Germinal center (tissue), 1 donor: ENCODE measurements at regions not wholly inside any gene's neighbourhood (a gene's known extent, or its start where the extent isn't known, plus 50 kb on each side); places are given as distances from the start of the nearest gene placed in this dataset.

Experiments used
- DNase-seq: peaks from one replicate; pipeline ENCODE4 v3.0.0; 2012; ENCODE audit warnings: mixed read lengths, low spot score

DNA sequence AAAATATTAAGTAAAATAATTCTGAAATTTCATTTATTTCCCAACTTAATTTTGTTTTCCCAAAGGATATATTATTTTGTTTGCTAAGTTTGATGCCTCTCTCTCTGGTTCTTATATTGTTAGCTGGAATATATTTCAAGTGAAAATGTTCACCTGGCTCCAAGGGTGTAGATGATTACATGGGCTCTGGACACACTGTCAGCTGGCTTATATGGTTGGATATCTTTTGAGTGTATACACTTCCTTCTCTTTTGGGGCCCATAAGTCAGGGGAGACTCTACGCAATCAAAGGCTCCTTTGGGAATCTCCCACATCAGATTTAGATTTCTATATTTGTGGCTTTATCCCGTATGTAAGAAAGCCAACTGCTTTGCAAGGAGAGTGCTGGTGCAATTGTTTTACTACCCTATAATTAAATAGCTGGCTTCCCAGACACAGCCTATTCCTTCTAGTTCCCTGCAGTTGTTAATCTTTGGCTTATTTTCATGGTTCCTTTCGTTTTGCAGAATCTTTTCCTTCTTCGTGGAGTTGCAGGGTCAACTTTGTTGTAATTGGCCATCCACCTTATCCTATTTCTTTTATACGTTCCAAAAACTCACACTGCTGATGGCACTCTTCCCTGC is 225.7 kb downstream of the DPH6 start:
- DNase-seq = no peak

DNA sequence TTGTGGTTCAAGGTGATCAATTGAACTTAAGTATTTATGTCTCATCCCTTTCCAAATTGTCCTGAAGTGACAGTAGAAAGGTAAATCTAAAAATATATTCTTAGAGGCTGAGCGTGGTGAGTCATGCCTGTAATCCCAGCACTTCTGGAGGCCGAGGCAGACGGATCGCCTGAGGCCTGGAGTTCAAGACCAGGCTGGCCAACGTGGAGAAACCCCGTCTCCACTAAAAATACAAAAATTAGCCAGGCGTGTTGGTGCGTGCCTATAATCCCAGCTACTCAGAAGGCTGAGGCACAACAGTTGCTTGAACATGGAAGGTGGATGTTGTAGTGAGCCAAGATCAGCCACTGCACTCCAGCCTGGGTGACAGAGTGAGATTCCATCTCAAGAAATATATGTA is 226.6 kb downstream of the DPH6 start:
- DNase-seq = no peak

DNA sequence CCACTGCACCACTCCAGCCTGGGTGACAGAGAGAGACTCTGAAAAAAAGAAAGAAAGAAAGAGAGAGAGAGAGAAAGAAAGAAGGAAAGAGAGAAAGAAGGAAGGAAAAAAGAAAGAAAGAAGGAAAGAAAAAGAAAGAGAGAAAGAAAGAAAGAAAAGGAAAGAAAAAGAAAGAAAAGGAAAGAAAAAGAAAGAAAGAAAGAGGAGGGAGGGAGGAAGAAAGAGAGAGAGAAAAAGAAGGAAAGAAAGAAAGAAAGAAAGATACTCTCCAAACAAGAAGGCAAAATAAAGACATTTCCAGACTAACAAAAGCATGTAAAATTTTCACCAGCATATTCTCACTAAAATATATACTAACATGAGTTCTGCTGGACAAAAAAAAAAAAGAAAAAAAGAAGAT is 228.7 kb downstream of the DPH6 start:
- DNase-seq = no peak

DNA sequence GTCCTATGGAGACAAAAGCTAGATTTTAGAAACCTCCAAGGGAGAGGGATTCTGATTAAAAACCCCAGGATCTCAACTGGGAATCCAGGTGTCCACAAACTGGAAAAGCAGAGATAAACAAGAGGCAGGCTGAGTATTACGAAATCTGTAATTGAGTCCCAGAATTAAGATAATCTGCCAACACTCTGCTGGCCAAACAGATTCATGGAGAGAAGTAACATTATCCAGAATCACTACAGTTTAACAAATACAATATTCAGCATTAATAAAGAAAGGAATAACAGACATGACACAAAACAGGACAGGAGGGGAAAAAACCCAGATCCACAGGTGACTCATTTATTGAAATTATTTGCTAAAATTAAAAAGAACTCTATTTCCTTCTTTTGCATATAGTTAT is 227.2 kb upstream of the NANOGP8 start:
- no peak for DNase-seq

DNA sequence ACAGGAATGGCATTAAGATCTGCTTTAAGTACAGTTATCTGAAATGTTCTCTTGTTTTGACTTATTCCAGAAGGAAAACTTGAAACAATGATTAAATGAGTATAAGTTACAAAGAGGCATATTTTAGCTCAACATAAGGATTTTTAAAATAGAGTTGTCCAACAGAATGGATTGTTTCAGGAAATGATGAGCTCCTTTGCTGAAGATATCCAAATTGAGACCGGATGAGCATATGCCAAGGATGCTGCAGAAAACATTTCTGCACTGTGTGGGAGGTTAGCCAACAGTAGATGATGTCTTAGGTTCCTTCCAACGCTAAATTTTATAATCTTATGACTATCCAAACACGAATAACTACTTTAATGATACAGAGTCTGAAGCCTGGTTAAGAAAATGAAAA is 226.5 kb upstream of the NANOGP8 start:
- DNase-seq = no peak

DNA sequence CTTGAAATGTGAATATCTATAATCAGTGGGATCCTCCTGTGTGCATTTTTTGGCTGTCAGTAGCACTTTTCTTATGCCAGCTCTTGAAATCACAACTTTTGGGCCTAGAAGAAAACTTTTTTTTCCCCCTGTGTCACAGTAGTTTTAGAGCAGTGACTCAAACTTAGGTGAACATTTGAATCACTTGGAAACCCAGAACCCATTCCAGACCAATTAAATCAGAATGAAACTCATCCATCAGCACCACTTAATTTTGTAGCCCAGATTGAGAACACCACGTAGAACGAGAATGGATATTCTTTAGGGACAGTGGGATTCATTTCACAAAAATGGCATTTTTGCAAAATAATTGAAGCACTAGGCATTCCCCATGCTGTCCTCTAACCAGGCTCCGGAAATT is 224.8 kb upstream of the NANOGP8 start:
- no peak for DNase-seq

DNA sequence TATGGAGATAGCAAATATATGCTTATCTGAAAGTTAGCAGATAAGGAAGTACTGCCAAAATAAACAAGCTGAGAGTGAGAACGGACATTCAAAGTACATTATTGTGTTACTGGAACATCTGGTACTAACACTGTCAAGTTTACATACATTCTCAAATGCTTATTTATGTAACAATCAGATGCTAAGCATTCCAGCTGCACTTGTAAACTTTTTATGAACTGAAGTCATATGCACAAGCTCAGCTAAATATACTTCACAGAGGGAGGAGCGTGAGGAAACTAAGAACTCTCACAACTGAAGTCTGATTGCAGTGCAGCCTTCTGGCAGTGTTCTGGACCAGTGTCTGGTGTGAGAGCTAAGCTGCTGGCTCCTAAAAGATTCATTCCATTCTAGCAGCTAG is 223.7 kb upstream of the NANOGP8 start:
- DNase-seq = no peak

DNA sequence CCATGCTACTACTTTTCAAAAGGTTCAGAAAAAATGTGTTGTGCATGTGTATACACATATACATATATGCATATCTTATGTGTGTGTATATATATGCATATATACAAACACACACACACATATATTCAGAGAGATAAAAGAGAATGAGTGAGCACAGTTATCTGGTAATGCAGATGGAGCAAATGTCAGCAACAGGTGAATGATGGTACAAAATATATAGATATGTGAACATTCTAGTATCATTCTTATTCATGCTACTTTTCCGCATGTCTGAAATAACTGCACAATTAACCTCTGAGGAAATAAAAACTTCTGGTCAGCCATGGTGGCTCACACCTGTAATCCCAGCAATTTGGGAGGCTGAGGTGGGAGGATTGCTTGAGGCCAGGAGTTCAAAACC is 222.6 kb upstream of the NANOGP8 start:
- DNase-seq = no peak

DNA sequence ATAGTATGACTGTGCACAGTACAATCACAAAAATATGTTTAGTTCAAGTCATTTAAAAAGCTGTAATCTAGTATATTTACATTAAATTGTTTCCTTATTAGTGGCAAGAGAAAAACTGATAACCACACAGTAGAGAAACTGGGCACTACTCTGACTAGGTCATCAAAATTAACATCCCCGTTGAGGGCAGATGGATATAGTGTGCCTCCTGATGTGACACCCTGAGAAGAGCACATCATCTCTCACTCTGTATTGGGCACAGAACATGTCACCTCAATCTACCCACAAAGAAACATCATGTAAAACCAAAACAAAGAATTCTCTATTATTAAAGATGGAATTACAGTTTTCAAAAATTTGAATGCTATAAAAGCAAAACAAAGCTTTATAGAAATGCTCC is 221.9 kb upstream of the NANOGP8 start:
- DNase-seq = no peak

DNA sequence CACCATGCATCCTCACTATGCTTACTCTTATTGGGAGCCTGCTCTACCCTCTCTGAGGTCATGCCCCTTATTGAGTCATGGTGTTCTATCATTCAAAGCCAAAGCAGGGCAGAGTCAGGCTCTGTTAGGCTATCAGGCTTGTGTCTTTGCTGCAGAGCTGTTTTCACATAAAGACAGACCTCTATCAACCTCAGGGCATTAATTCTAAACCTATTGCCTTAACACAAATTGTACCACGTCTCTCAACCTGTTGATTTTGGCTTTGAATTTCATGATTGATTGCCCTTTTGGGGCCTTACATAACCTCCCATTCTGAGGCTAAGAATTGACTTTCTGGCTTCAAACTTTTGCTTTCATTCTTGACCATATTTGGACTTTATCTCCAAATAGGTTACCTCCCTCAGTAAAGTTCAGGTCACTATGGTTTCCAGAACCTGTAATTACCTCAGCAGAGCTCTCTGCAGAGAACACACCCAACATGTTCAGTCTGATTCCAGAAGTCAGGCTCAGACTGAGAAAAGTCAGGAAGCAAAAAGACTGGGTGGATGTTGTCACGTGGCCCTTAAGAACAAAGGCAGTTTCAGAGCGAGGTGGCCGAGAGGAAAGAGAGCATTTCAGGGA is 221.4 kb upstream of the NANOGP8 start:
- no peak for DNase-seq

DNA sequence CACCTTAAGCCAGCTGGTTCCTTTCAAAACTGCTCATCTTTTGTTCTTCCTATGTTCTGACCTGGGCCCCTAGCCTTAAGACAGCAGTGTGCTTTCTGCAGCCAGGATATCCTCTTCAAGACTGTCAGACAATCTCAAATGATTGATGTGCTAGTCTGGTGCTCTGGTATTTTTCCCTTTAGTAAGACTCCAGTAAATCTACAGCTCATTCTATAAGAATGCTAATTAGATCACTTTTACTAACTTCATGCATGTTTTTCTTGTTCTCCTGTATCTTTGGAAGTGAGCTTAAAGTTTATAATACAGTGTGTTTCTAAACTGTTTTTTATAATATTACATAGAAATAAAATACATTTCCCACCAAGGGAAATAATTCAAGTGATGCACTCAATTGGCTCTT is 220.9 kb upstream of the NANOGP8 start:
- no peak for DNase-seq

DNA sequence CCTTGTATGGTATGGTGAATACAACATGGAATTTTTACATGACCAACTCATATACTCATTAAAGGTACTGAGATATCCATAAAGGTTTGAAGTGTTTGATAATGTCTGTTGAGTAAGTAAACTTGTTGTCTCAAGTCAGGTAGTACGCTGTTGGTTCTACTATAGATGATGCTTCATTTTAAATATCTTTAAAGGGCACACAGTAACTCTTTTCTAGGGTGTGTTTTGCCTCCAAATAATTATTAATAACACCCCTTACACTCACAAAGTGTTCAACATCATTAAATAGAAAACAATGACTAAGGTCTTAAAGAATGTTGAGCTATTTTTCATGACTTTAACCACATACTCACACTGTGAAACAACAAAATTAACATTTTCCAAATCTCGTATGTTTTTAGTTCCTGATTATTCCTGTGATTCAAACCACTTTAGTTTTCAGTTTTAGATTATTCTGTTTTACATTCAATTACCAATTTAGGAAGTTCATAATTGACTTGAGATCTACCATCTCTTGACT is 220.0 kb upstream of the NANOGP8 start:
- DNase-seq = no peak

DNA sequence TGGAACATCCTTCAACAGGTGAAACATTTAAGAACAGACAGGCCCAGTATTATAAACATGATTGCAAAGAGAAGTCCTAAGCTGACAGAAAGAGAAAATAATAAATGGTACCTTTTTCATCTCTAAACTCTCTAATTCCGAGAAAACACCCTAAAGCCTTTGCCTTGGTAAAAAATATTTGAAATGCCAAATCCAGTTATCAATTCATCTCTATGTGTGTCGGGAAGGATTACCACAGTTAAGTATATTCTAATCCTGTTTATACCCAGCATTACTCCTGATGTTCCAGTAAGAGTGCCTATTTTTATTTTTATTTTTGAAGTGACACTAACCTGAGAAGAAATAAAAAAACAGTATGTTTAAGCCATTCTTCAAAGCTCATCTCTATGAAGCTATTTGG is 219.3 kb upstream of the NANOGP8 start:
- DNase-seq = no peak

DNA sequence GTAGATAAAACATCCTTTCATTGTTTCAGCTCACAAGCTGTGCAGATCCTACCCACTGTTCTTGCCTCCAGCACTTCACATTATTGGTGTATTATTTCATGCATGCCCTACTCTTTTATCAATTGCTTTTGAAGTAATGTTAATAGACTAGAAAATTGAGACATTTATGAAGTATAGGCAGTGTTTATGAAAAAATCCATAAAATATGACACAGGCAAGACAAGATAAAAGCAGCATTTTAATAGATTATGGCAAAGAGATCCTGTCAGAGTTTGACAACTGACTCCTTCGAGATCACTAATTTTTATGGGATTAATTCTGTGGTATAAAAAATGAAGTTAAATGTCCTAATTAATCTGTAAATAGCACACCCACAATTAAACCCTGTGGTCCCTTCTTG is 217.2 kb upstream of the NANOGP8 start:
- no peak for DNase-seq

DNA sequence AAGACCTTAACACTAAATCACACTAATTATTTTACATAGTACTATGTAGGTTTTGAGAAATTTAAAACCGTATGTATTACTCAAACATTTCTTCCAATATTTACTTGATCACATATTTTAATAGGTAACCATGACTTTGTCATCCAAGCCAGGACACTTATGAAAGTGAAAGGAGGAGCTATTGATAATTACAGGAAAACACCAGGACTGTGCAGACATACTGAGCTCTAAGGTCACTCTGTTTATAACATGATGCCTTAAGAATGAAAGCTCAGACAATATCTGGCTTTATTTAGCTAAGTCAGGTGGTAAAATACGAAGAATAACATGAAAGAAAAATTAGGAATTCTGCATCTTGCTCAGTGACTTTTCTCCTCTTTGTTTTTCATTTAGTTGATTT is 216.0 kb upstream of the NANOGP8 start:
- DNase-seq = no peak

DNA sequence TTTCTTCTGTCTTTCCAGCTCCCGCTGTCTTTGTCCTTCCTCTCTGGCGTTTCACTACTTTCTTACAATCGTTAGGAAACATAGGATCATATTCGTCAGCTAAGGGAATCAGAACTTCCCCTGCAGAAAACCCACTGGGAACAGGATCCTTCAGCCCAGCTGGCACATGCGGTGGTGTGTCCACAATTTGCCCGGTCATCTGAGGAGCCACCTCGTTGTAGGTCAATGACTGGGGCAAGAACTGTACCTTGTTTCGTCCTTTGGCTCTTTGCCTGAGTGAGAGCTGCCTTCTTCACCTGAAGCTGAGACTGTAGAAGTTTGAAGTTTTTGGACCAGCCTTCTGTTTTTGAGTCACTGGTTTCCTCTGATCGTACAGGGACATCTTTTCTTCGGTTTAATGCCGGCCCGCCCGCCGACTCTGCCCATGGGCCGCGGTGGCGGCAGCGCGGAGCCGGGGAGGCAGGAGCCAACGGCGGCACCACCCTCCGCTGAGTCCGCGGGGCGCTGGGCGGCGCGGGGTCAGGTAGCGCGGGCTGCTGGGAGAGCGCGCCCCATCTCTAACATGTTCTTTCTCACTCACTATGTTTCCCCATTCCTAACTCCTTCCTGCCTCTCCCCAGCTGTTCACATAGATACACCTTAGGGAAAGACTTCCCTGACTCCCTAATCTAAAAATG is 214.1 kb upstream of the NANOGP8 start:
- DNase-seq = no peak

DNA sequence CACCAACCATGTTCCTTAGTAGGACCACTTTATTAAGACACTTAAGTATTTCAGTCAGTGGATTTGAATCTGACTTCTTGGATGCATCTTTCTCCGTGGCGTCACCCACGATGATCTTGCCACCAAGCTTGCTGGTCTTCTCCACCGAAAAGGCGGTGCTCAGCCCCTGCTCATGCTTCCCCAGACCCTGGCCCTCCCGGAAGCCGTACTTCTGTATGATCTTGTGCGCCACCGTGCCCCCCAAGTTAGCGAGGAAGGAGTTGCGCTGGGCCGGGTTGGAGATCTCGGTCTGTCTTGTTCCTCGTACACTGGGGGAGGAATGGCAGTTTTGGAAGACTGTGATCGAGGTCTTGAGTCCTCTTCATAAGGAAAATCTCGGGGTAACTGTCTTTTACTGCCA is 213.4 kb upstream of the NANOGP8 start:
- DNase-seq = no peak

DNA sequence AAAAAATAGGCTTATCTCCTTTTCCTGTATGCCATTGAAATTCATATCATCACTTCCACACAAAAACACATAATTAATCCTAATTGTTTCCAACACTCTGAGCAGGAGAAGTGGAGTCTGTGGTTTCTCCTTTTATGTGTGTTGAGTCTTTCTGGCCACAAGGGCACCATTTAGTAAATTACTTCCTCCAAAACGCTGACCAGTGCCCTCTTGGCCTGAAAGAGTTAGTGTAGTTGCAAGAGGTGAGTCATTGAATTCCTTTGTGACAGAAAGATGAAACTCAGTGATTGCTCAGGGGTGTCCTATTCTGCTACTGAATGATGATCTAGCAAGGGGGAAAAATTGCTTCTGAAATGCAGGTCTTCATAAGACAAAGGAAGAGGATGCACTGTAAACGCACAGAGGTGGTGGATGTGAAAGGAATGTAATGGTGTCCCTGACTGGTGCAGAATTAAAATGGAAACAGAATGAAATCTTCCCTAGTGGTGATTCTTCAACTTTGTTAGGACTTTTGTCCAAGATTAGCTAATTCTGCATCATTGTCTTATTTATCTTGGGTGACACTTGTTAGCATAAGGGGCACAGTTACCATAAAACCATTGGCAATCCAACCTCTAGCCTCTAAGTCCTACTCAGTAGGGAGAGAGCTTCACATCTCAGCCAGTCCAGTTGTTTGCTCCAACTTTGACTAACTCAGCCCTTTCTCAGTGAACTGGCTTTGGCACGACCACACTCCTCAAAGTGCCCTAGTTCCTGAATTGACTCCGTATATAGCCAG is 208.4 kb upstream of the NANOGP8 start:
- no peak for DNase-seq

DNA sequence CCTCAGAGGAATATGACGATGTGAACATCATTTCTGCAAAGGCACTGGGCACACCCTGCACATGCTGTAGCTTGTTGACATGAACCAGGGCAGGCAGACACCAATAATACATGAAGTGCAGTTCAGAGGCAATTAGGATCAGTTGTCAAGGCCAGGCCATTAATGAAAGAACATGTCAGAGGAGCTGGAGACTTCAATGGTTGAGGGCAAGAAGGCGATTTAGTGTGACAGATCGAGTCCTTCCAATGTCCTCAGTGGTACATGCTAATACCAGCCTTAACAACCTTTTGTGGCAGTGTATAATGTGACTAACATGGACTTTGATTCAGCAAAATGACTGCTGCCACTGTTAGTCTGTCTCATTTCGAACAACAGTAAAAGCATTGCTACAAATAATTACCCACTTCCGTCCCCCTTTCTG is 205.2 kb upstream of the NANOGP8 start:
- no peak for DNase-seq

DNA sequence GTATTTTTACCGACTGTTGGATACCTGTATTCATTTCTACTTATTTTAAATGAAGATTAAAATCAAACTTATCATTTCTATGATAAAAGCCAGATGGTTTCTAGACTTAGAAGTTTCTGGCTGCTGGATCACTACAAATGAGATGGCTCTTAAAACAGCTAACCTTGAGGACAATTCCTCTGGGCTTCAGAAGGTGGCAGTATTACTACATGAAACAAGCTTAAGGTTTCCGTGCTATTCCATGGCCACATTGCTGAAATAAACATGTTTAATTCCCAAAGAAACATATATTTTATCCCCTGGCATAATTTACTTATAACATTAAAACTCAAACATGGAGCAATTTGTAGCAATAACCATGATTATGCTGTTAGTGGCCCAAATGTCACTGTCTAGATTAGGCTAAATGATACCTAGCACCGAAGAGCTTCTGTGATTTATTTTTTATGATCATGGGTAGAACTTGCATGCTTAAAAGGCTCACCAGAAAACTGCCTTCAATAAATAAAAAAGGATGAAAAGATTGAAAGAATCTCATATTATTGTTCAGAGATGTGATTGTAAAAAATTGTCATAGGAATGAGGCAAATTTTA is 204.0 kb upstream of the NANOGP8 start:
- DNase-seq = peak; percentile 11

DNA sequence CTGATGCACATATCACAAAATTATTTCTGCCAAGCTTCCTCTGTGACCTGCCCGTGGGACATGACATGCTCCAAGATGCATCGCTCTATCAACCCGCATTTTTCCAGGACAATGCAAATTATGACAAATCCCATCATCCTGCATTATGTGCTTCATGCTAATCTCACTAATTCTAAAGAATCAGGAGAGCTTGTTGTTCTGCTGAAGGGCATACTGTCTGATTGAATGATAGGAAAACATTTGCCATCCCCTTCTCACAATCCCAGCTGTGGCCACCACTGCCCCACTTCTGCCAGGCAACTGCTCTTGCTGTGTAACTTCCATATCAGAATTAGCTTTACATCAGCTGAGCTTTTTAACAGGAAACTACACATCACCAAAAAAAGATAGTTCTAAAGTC is 203.5 kb upstream of the NANOGP8 start:
- DNase-seq = no peak

DNA sequence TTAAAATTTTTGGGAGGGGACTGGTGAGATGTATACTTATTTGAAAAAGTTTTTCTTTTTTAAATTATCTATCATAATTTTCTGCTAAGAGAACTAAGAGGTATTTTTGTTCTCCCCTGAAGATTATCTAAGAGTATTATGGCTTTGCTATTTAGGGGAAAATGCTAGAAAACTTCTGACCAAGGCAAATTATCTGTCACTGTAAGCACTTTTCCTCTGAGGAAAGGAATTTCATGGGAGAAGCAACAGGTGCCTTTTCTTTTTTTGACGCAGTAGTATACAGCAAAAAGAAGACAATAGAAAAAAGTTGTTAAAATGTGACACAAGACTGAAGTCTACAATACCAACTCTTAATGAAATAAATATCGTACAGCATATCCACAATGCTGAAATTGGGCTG is 201.6 kb upstream of the NANOGP8 start:
- no peak for DNase-seq
